ENCODE measurements at regions not wholly inside any gene's neighbourhood (a gene's known extent, or its start where the extent isn't known, plus 50 kb on each side); places are given as distances from the start of the nearest gene placed in this dataset.

DNA sequence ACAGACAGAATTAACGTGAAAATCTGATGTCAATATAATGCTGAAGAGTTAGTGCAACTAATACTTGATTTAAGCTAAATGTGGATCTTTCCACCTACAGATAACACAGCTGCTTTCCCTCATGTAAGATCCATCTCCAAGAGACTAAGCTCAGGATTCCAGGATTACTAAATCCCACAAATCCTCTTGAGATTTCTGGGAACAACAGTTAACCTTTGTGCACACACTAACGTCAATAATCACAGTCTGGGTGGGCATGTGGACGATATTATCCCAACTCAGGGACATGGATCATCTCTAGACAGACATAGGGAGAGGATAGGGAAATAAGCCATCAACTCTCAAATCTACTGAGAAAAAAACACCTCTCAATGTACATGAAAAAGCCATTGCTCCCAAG, 432.6 kb downstream of the SATB2 start:
- no peak overlapping the region for H2BK15ac ChIP-seq (ENCODE audit: low read depth, poor library complexity, severe bottlenecking)
- no peak overlapping the region for H2AK5ac ChIP-seq (ENCODE audit: low read length, severe bottlenecking)
- no peak overlapping the region for H3K14ac ChIP-seq (ENCODE audit: low read length in 2 of 2)
- H3K27ac ChIP-seq (ENCODE audit: low read length, poor library complexity, severe bottlenecking) = no peak overlapping the region
- H3K79me1 ChIP-seq (replicated peaks; ENCODE audit: low read length, poor library complexity, severe bottlenecking) = no peaks in the 10 kb centered on the region
- H3K4me1 ChIP-seq (ENCODE audit: control insufficient read depth, insufficient read depth, low read depth, low read length) = no peaks in the 10 kb centered on the region
- H4K8ac ChIP-seq (ENCODE audit: low read length) = no peak overlapping the region
- no peak overlapping the region for H4K91ac ChIP-seq (ENCODE audit: low read length)
- H3K36me3 ChIP-seq (ENCODE audit: control insufficient read depth in 1 of 2, insufficient read depth in 2 of 2, low read depth in 1 of 2, low read length in 2 of 2) = no peaks in the 10 kb centered on the region
- no peaks in the 10 kb centered on the region for H3K27me3 ChIP-seq (ENCODE audit: control insufficient read depth in 1 of 2, insufficient read depth in 1 of 2, low read length in 2 of 2)
- H3K18ac ChIP-seq (ENCODE audit: low read depth in 1 of 2, low read length in 2 of 2) = no peak overlapping the region
- no peak for DNase-seq
- no peak overlapping the region for H3K9ac ChIP-seq (ENCODE audit: low read length)
- no peak overlapping the region for H3K4me3 ChIP-seq (ENCODE audit: insufficient read depth in 1 of 2, low read depth in 1 of 2, low read length in 2 of 2)
- no peak overlapping the region for H3K4me2 ChIP-seq (ENCODE audit: low read length, poor library complexity, severe bottlenecking)
- H3K4ac ChIP-seq (ENCODE audit: low read depth in 1 of 2, low read length in 2 of 2) = no peak overlapping the region
- no peak overlapping the region for H2BK120ac ChIP-seq (ENCODE audit: low read depth, low read length)
- 50% methylated on average over 2 of the region's 3 CpGs for WGBS
- H3K9me3 ChIP-seq (ENCODE audit: control insufficient read depth, low read length) = no peaks in the 10 kb centered on the region
- H2BK12ac ChIP-seq (ENCODE audit: low read length in 2 of 2) = no peak overlapping the region
- no peak overlapping the region for H2BK5ac ChIP-seq (ENCODE audit: low read depth, low read length, poor library complexity, severe bottlenecking)
- no peak overlapping the region for H3K23ac ChIP-seq (ENCODE audit: low read length in 2 of 2)
- H2AFZ ChIP-seq (ENCODE audit: low read depth, low read length) = no peak overlapping the region

DNA sequence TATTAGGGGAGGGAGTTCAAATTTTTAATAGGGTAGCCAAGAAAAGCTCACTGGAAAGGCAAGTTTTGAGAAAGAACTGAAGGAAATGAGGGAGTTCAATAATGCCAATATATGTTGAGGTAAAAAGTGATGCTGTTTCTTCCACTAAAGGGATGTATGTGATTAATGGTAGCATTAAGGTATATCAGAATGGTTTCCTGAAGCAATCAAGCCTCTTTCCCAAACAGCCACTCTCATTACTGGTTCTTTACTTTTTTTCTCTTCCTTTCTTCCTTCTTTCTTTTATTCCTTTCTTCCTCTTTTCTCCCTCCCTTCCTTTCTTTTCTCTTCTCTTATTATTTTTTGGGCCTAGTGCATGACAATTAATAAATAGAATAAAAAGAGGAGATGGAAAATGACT, 433.5 kb downstream of the SATB2 start:
- no peak overlapping the region for H2AFZ ChIP-seq (ENCODE audit: low read depth, low read length)
- no peak overlapping the region for H2BK120ac ChIP-seq (ENCODE audit: low read depth, low read length)
- H4K91ac ChIP-seq (ENCODE audit: low read length) = no peak overlapping the region
- no peak overlapping the region for H3K14ac ChIP-seq (ENCODE audit: low read length in 2 of 2)
- no peak overlapping the region for H2BK12ac ChIP-seq (ENCODE audit: low read length in 2 of 2)
- H3K27me3 ChIP-seq (ENCODE audit: control insufficient read depth in 1 of 2, insufficient read depth in 1 of 2, low read length in 2 of 2) = no peaks in the 10 kb centered on the region
- H3K27ac ChIP-seq (ENCODE audit: low read length, poor library complexity, severe bottlenecking) = no peak overlapping the region
- H3K18ac ChIP-seq (ENCODE audit: low read depth in 1 of 2, low read length in 2 of 2) = no peak overlapping the region
- no peak for DNase-seq
- no peaks in the 10 kb centered on the region for H3K79me1 ChIP-seq (replicated peaks; ENCODE audit: low read length, poor library complexity, severe bottlenecking)
- H3K36me3 ChIP-seq (ENCODE audit: control insufficient read depth in 1 of 2, insufficient read depth in 2 of 2, low read depth in 1 of 2, low read length in 2 of 2) = no peaks in the 10 kb centered on the region
- no peak overlapping the region for H3K23ac ChIP-seq (ENCODE audit: low read length in 2 of 2)
- no peak overlapping the region for H2AK5ac ChIP-seq (ENCODE audit: low read length, severe bottlenecking)
- no peak overlapping the region for H3K4ac ChIP-seq (ENCODE audit: low read depth in 1 of 2, low read length in 2 of 2)
- H3K9ac ChIP-seq (ENCODE audit: low read length) = no peak overlapping the region
- no peaks in the 10 kb centered on the region for H3K9me3 ChIP-seq (ENCODE audit: control insufficient read depth, low read length)
- H3K4me1 ChIP-seq (ENCODE audit: control insufficient read depth, insufficient read depth, low read depth, low read length) = no peaks in the 10 kb centered on the region
- H3K4me3 ChIP-seq (ENCODE audit: insufficient read depth in 1 of 2, low read depth in 1 of 2, low read length in 2 of 2) = no peak overlapping the region
- no peak overlapping the region for H2BK15ac ChIP-seq (ENCODE audit: low read depth, poor library complexity, severe bottlenecking)
- no peak overlapping the region for H3K4me2 ChIP-seq (ENCODE audit: low read length, poor library complexity, severe bottlenecking)
- no peak overlapping the region for H2BK5ac ChIP-seq (ENCODE audit: low read depth, low read length, poor library complexity, severe bottlenecking)
- H4K8ac ChIP-seq (ENCODE audit: low read length) = no peak overlapping the region

DNA sequence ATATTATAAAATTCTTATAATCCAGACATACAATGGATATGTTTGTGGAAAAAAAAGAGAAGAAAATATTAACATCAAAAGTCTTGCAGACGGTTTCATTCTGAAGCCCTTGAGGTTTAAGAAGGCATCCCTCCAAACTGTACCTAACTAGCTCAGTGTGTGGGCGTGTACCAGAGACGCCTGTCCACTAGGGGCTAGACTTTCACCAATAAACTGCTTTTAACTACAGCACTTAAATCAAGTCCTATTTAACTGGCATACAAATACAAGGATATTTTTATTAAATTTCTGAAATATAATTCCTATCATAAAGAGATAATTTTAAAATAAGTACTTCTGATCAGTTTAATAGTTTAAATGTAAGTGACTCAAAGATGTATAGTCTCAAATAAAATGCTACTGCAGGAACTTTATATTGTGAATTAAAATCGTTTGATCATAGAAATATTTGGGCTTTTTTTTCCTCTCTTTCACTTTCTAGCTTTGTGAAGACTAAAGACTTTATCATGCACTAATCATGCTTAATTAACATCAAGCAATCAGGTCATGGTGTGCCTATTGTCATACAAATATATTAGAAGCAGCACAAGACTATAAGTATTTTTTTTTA, 437.7 kb downstream of the SATB2 start:
- Histone ChIP-seq H3K18ac (ENCODE audit: low read depth in 1 of 2, low read length in 2 of 2) (no peak overlapping the region), H2BK12ac (ENCODE audit: low read length in 2 of 2) (no peak overlapping the region), H3K36me3 (ENCODE audit: control insufficient read depth in 1 of 2, insufficient read depth in 2 of 2, low read depth in 1 of 2, low read length in 2 of 2) (no peaks in the 10 kb centered on the region), H4K91ac (ENCODE audit: low read length) (no peak overlapping the region), H3K14ac (ENCODE audit: low read length in 2 of 2) (no peak overlapping the region), H3K4me1 (ENCODE audit: control insufficient read depth, insufficient read depth, low read depth, low read length) (no peaks in the 10 kb centered on the region), H2AK5ac (ENCODE audit: low read length, severe bottlenecking) (no peak overlapping the region), H2AFZ (ENCODE audit: low read depth, low read length) (no peak overlapping the region), H3K9ac (ENCODE audit: low read length) (no peak overlapping the region), H3K23ac (ENCODE audit: low read length in 2 of 2) (no peak overlapping the region), H3K27ac (ENCODE audit: low read length, poor library complexity, severe bottlenecking) (no peak overlapping the region), H3K27me3 (ENCODE audit: control insufficient read depth in 1 of 2, insufficient read depth in 1 of 2, low read length in 2 of 2) (no peaks in the 10 kb centered on the region), H2BK15ac (ENCODE audit: low read depth, poor library complexity, severe bottlenecking) (no peak overlapping the region), H3K4ac (ENCODE audit: low read depth in 1 of 2, low read length in 2 of 2) (no peak overlapping the region), H2BK5ac (ENCODE audit: low read depth, low read length, poor library complexity, severe bottlenecking) (no peak overlapping the region), H3K4me2 (ENCODE audit: low read length, poor library complexity, severe bottlenecking) (no peak overlapping the region), H4K8ac (ENCODE audit: low read length) (no peak overlapping the region), H2BK120ac (ENCODE audit: low read depth, low read length) (no peak overlapping the region), H3K9me3 (ENCODE audit: control insufficient read depth, low read length) (no peaks in the 10 kb centered on the region), H3K79me1 (replicated peaks; ENCODE audit: low read length, poor library complexity, severe bottlenecking) (no peaks in the 10 kb centered on the region), H3K4me3 (ENCODE audit: insufficient read depth in 1 of 2, low read depth in 1 of 2, low read length in 2 of 2) (no peak overlapping the region)
- DNase-seq = peak; percentile 4
- WGBS = 58% methylated on average over 3 of the region's 4 CpGs

DNA sequence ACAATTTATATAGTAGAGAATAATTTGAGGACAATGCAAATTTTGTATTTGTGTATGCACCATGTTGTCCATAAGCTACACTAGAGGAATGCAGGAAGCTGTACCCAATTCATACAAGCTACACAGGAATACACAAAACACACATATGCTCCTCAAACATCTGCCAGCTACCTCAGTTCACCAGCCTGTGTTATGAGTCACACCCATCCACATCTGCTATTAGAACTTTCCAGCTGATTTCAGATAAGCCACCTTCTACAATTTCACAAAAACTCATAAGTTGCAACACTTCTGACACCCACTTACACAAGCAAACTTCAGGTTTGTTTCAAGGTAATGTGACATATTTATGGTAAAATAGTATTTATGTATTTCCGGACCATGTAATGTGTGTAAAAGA, 438.9 kb downstream of the SATB2 start:
- Histone ChIP-seq H3K27me3 (ENCODE audit: control insufficient read depth in 1 of 2, insufficient read depth in 1 of 2, low read length in 2 of 2) (no peaks in the 10 kb centered on the region), H3K27ac (ENCODE audit: low read length, poor library complexity, severe bottlenecking) (no peak overlapping the region), H3K9ac (ENCODE audit: low read length) (no peak overlapping the region), H2BK120ac (ENCODE audit: low read depth, low read length) (no peak overlapping the region), H3K9me3 (ENCODE audit: control insufficient read depth, low read length) (no peaks in the 10 kb centered on the region), H2BK12ac (ENCODE audit: low read length in 2 of 2) (no peak overlapping the region), H4K91ac (ENCODE audit: low read length) (no peak overlapping the region), H3K36me3 (ENCODE audit: control insufficient read depth in 1 of 2, insufficient read depth in 2 of 2, low read depth in 1 of 2, low read length in 2 of 2) (no peaks in the 10 kb centered on the region), H3K14ac (ENCODE audit: low read length in 2 of 2) (no peak overlapping the region), H4K8ac (ENCODE audit: low read length) (no peak overlapping the region), H2BK15ac (ENCODE audit: low read depth, poor library complexity, severe bottlenecking) (no peak overlapping the region), H3K79me1 (replicated peaks; ENCODE audit: low read length, poor library complexity, severe bottlenecking) (no peaks in the 10 kb centered on the region), H3K4ac (ENCODE audit: low read depth in 1 of 2, low read length in 2 of 2) (no peak overlapping the region), H2BK5ac (ENCODE audit: low read depth, low read length, poor library complexity, severe bottlenecking) (no peak overlapping the region), H3K4me1 (ENCODE audit: control insufficient read depth, insufficient read depth, low read depth, low read length) (no peaks in the 10 kb centered on the region), H3K4me2 (ENCODE audit: low read length, poor library complexity, severe bottlenecking) (no peak overlapping the region), H3K23ac (ENCODE audit: low read length in 2 of 2) (no peak overlapping the region), H3K4me3 (ENCODE audit: insufficient read depth in 1 of 2, low read depth in 1 of 2, low read length in 2 of 2) (no peak overlapping the region), H3K18ac (ENCODE audit: low read depth in 1 of 2, low read length in 2 of 2) (no peak overlapping the region), H2AK5ac (ENCODE audit: low read length, severe bottlenecking) (no peak overlapping the region), H2AFZ (ENCODE audit: low read depth, low read length) (no peak overlapping the region)
- no CpG with 5 or more reads among the region's 1 CpG for WGBS
- DNase-seq = no peak
